Ishikawa (cell line): ENCODE measurements at regions not wholly inside any gene's neighbourhood (a gene's known extent, or its start where the extent isn't known, plus 50 kb on each side); places are given as distances from the start of the nearest gene placed in this dataset.

Source experiments
- CEBPB ChIP-seq: IDR thresholded peaks from 2 replicates; pipeline ENCODE4 v1.6.1; 2012
- CREB1 ChIP-seq: IDR thresholded peaks from 2 replicates; pipeline ENCODE4 v1.6.1; 2012; ENCODE audit warnings: low read depth
- EGR1 ChIP-seq: IDR thresholded peaks from 2 replicates; pipeline ENCODE4 v1.6.1; 2012
- EP300 ChIP-seq: IDR thresholded peaks from 2 replicates; pipeline ENCODE4 v1.6.1; 2012; ENCODE audit warnings: borderline replicate concordance
- RAD21 ChIP-seq: IDR thresholded peaks from 2 replicates; pipeline ENCODE4 v1.6.1; 2012; ENCODE audit warnings: low read depth
- TAF1 ChIP-seq: IDR thresholded peaks from 2 replicates; pipeline ENCODE4 v1.6.1; 2012; ENCODE audit warnings: low read depth, mild to moderate bottlenecking
- TCF12 ChIP-seq: IDR thresholded peaks from 2 replicates; pipeline ENCODE4 v1.6.1; 2012; ENCODE audit warnings: low read depth
- TEAD4 ChIP-seq: IDR thresholded peaks from 2 replicates; pipeline ENCODE4 v1.6.1; 2012
- ZBTB7A ChIP-seq: IDR thresholded peaks from 2 replicates; pipeline ENCODE4 v1.6.1; 2012; ENCODE audit warnings: low read depth
- TF ChIP-seq, protein P1 (sequence below): IDR thresholded peaks from 2 replicates; pipeline ENCODE4 v1.6.1; 2012; ENCODE audit warnings: low read depth, mild to moderate bottlenecking
- TF ChIP-seq, protein P2 (sequence below): IDR thresholded peaks from 2 replicates; pipeline ENCODE4 v1.6.1; 2012
- TF ChIP-seq, protein P3 (sequence below): IDR thresholded peaks from 2 replicates; pipeline ENCODE4 v1.6.1; 2012

DNA sequence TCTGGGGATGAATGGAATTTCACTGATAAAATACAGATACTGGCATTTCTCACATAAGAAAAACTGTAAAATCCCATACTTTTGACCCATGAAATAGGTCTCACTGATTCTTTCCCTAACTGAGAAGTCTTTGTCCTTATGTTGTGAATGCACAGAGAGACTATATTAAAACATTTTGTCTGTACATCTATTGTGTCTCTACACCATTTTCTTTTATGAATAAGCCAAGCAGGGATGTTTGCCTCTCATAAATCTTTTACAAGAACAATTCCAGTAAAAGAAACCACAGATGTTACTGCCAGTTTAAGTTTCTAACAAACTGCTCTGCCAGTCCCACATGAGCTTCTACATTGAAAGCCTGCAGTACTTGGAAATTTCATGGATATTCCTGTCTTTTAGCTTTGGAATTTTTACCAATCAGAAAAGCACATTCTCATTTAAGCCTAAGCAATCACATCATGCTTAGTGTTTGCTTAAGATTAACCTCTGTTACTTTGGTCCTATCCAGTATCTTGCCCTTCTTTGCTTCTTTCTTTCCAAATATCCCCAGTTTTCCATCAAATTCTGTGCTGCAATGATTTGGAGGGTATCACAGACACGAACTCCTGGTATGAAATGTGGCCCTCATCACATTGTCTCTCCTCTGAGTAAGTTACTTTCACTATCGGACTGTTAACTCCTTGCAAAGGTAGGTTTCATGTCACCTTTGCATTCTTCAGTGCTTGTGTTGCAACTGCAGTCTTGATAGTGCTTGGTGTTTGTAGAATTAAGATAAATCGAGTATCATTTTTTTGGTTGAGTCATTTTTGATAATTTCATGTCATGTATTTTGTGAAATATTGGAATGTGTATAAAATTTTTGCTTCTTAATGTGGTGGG, 415.1 kb upstream of the ADAMTSL1 start:
- TF ChIP-seq, protein P1, sequence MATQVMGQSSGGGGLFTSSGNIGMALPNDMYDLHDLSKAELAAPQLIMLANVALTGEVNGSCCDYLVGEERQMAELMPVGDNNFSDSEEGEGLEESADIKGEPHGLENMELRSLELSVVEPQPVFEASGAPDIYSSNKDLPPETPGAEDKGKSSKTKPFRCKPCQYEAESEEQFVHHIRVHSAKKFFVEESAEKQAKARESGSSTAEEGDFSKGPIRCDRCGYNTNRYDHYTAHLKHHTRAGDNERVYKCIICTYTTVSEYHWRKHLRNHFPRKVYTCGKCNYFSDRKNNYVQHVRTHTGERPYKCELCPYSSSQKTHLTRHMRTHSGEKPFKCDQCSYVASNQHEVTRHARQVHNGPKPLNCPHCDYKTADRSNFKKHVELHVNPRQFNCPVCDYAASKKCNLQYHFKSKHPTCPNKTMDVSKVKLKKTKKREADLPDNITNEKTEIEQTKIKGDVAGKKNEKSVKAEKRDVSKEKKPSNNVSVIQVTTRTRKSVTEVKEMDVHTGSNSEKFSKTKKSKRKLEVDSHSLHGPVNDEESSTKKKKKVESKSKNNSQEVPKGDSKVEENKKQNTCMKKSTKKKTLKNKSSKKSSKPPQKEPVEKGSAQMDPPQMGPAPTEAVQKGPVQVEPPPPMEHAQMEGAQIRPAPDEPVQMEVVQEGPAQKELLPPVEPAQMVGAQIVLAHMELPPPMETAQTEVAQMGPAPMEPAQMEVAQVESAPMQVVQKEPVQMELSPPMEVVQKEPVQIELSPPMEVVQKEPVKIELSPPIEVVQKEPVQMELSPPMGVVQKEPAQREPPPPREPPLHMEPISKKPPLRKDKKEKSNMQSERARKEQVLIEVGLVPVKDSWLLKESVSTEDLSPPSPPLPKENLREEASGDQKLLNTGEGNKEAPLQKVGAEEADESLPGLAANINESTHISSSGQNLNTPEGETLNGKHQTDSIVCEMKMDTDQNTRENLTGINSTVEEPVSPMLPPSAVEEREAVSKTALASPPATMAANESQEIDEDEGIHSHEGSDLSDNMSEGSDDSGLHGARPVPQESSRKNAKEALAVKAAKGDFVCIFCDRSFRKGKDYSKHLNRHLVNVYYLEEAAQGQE, result no peak
- TF ChIP-seq EP300 (no peak), RAD21 (no peak), CREB1 (no peak), EGR1 (no peak), TAF1 (no peak), ZBTB7A (no peak), TCF12 (no peak), CEBPB (no peak), TEAD4 (no peak)
- TF ChIP-seq, protein P2, sequence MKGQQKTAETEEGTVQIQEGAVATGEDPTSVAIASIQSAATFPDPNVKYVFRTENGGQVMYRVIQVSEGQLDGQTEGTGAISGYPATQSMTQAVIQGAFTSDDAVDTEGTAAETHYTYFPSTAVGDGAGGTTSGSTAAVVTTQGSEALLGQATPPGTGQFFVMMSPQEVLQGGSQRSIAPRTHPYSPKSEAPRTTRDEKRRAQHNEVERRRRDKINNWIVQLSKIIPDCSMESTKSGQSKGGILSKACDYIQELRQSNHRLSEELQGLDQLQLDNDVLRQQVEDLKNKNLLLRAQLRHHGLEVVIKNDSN, result no peak
- TF ChIP-seq, protein P3, sequence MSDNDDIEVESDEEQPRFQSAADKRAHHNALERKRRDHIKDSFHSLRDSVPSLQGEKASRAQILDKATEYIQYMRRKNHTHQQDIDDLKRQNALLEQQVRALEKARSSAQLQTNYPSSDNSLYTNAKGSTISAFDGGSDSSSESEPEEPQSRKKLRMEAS, result no peak
